ENCODE measurements at regions not wholly inside any gene's neighbourhood (a gene's known extent, or its start where the extent isn't known, plus 50 kb on each side); places are given as distances from the start of the nearest gene placed in this dataset.

GRCh38 chr6:82772851-82773717 lies 292.6 kb downstream of the UBE3D start (continued):
- TF ChIP-seq ATOH8 (CRISPR knock-in tag; IDR thresholded peaks at IDR 0.05; ENCODE audit: low read depth): no peak
- no peak for TF ChIP-seq ZC3H11A (IDR thresholded peaks at IDR 0.05)
- no peak for TF ChIP-seq ZSCAN20 (CRISPR knock-in tag; IDR thresholded peaks at IDR 0.05)

- Histone ChIP-seq H3K27ac (no peak overlapping the region), H3K4me2 (no peak overlapping the region), H3K9me3 (no peaks in the 10 kb centered on the region), H3K4me1 (no peaks in the 10 kb centered on the region), H3K4me3 (no peak overlapping the region)
- no peak for FAIRE-seq
- no peak for DNase-seq (ENCODE audit: low read depth in 1 of 2, low spot score in 1 of 2)
- ATAC-seq: no peak
- ChIA-PET POLR2A (no interaction called here), CTCF (no interaction called here)
- TF ChIP-seq POLR2AphosphoS2 (conservative IDR thresholded peaks at IDR 0.05; ENCODE audit: low read length) (no peak), MAFK (IDR thresholded peaks at IDR 0.05; ENCODE audit: partially characterized antibody) (no peak), ELK1 (IDR thresholded peaks at IDR 0.05; ENCODE audit: low read depth, low read length) (no peak), TFCP2L1 (CRISPR knock-in tag; IDR thresholded peaks at IDR 0.05) (no peak), RNF2 (IDR thresholded peaks at IDR 0.05; ENCODE audit: borderline replicate concordance, low read depth) (no peak), JUN (IDR thresholded peaks at IDR 0.05) (no peak), RAD21 (conservative IDR thresholded peaks at IDR 0.05 in 1 of 2, IDR thresholded peaks at IDR 0.05 in 1 of 2) (no peak), RARB (CRISPR knock-in tag; IDR thresholded peaks at IDR 0.05) (no peak), REST (IDR thresholded peaks at IDR 0.05) (no peak), CHD2 (IDR thresholded peaks at IDR 0.05; ENCODE audit: low read length, partially characterized antibody) (no peak), EHF (CRISPR knock-in tag; IDR thresholded peaks at IDR 0.05) (no peak)
- 91% methylated on average over 1 of the region's 1 CpG for WGBS (ENCODE audit: missing lambda C conversion rate)
Observed at GRCh38 chr6:82775361-82775760, 290.3 kb downstream of the UBE3D start.

- CTCF ChIA-PET: no interaction called here
- FAIRE-seq (no peak), ATAC-seq (no peak), DNase-seq (ENCODE audit: low read depth in 1 of 2, low spot score in 1 of 2) (no peak)
- H3K4me3 ChIP-seq: no peak overlapping the region
- WGBS (ENCODE audit: missing lambda C conversion rate): 14% methylated on average over 1 of the region's 1 CpG
- H3K27ac ChIP-seq: no peak overlapping the region
- no peaks in the 10 kb centered on the region for H3K9me3 ChIP-seq
- no peak overlapping the region for H3K4me2 ChIP-seq
- POLR2A ChIA-PET: no interaction called here
- H3K4me1 ChIP-seq: no peaks in the 10 kb centered on the region
- TF ChIP-seq CHD2 (IDR thresholded peaks at IDR 0.05; ENCODE audit: low read length, partially characterized antibody) (no peak), POLR2A (IDR thresholded peaks at IDR 0.05; ENCODE audit: low read length) (no peak), ZSCAN20 (CRISPR knock-in tag; IDR thresholded peaks at IDR 0.05) (no peak), PBX3 (IDR thresholded peaks at IDR 0.05) (no peak), NFE2L2 (conservative IDR thresholded peaks at IDR 0.05; ENCODE audit: low read length) (no peak), HOXA7 (CRISPR knock-in tag; IDR thresholded peaks at IDR 0.05) (no peak), ZNF302 (CRISPR knock-in tag; IDR thresholded peaks at IDR 0.05) (no peak), REST (IDR thresholded peaks at IDR 0.05) (no peak), JUN (IDR thresholded peaks at IDR 0.05) (no peak), ZC3H11A (IDR thresholded peaks at IDR 0.05) (no peak), HES2 (IDR thresholded peaks at IDR 0.05) (no peak), CHD4 (IDR thresholded peaks at IDR 0.05; ENCODE audit: borderline replicate concordance) (no peak), RARB (CRISPR knock-in tag; IDR thresholded peaks at IDR 0.05) (no peak), KDM1A (IDR thresholded peaks at IDR 0.05; ENCODE audit: low read depth) (no peak)
Observed at GRCh38 chr6:82775981-82776380, 289.7 kb downstream of the UBE3D start.
